A549 (cell line): ENCODE measurements at regions not wholly inside any gene's neighbourhood (a gene's known extent, or its start where the extent isn't known, plus 50 kb on each side); places are given as distances from the start of the nearest gene placed in this dataset.

Experiments used
- ATAC-seq, 2 experiments: fragments of 200-7000 bp in 1 of 2; fragments of >200 bp in 1 of 2; cut with Nextera tagmentation in 1 of 2; cut with Tn5 transposase in 1 of 2; 3 replicates each; pipeline versions ENCODE4 v1.8.0 to v1.9.1; 2018 to 2020; ENCODE audit warnings: mild to moderate bottlenecking in 1 of 2, moderate library complexity in 1 of 2
- CTCF ChIA-PET: fragments of 300-600 bp; sonication (Branson Sonifier 250); formaldehyde crosslinking; extraction: SDS; loops from one replicate; lab custom pipeline; 2021; ENCODE audit warnings: antibody characterized with exemption, inconsistent platforms; lab: Yijun Ruan, JAX
- POLR2A ChIA-PET: fragments of 350-600 bp; formaldehyde crosslinking; extraction: SDS; loops from one replicate; lab custom pipeline; 2021; ENCODE audit warnings: antibody characterized with exemption, inconsistent platforms; lab: Yijun Ruan, JAX
- DNase-seq, 2 experiments: peaks; one replicate each; pipeline versions ENCODE4 v3.0.0 to v3.0.0-alpha.2; 2011 to 2016; ENCODE audit warnings: low read depth in 1 of 2, low spot score in 1 of 2
- FAIRE-seq: peaks from 2 replicates; lab custom pipeline; 2011; peaks lifted over from hg19 to GRCh38; lab: Jason Lieb, UNC
- H3K27ac ChIP-seq, 2 experiments: fragments of >200 bp; sonication (Bioruptor Twin); formaldehyde crosslinking; 3 replicates each; pipeline ENCODE4 v1.5.1; 2016 to 2017
- H3K4me1 ChIP-seq: fragments of >200 bp; sonication (Bioruptor Twin); formaldehyde crosslinking; 3 replicates; pipeline ENCODE4 v1.6.1; 2016
- H3K4me2 ChIP-seq: fragments of >200 bp; sonication (Bioruptor Twin); formaldehyde crosslinking; 3 replicates; pipeline ENCODE4 v1.6.1; 2016
- H3K4me3 ChIP-seq: fragments of >200 bp; sonication (Bioruptor Twin); formaldehyde crosslinking; 3 replicates; pipeline ENCODE4 v1.5.1; 2016
- H3K9me3 ChIP-seq: fragments of >200 bp; sonication (Bioruptor Twin); formaldehyde crosslinking; 3 replicates; pipeline ENCODE4 v1.6.1; 2016
- ATOH8 ChIP-seq: fragments of 250-450 bp; sonication (Bioruptor Pico); IDR thresholded peaks from 2 replicates; pipeline ENCODE4 v1.5.0; 2020; ENCODE audit warnings: low read depth, mild to moderate bottlenecking, moderate library complexity
- BHLHE40 ChIP-seq: IDR thresholded peaks from 2 replicates; pipeline ENCODE4 v1.6.1; 2012; ENCODE audit warnings: low read depth, low read length, inconsistent platforms
- CEBPB ChIP-seq, 2 experiments: fragments of >200 bp in 1 of 2; sonication (Bioruptor Twin) in 1 of 2; formaldehyde crosslinking in 1 of 2; IDR thresholded peaks; 2 replicates each; pipeline ENCODE4 v1.6.1; 2012 to 2016
- CHD2 ChIP-seq: fragments of 150-350 bp; IDR thresholded peaks from 2 replicates; pipeline ENCODE4 v1.6.1; 2014; ENCODE audit warnings: low read length; ENCODE audit not compliant: partially characterized antibody
- E2F6 ChIP-seq: IDR thresholded peaks from 2 replicates; pipeline ENCODE4 v1.6.1; 2012; ENCODE audit warnings: low read depth, borderline replicate concordance
- EHF ChIP-seq: fragments of 250-450 bp; sonication (Bioruptor Pico); IDR thresholded peaks from 2 replicates; pipeline ENCODE4 v1.5.0; 2020; ENCODE audit warnings: mild to moderate bottlenecking
- EHMT2 ChIP-seq: fragments of 200-600 bp; sonication (generic); IDR thresholded peaks from 2 replicates; pipeline ENCODE4 v1.6.1; 2016; ENCODE audit warnings: antibody characterized with exemption, low read depth, mild to moderate bottlenecking, moderate library complexity
- EP300 ChIP-seq, 2 experiments: fragments of >200 bp; sonication (Bioruptor Twin); formaldehyde crosslinking; IDR thresholded peaks; 2 replicates in 1 of 2; 3 replicates in 1 of 2; pipeline ENCODE4 v1.6.1; 2016 to 2017
- FOSB ChIP-seq: fragments of 250-450 bp; sonication (Bioruptor Pico); IDR thresholded peaks from 2 replicates; pipeline ENCODE4 v1.5.0; 2020; ENCODE audit warnings: mild to moderate bottlenecking, moderate library complexity
- FOSL2 ChIP-seq, 2 experiments: fragments of 450-650 bp in 1 of 2; fragments of >200 bp in 1 of 2; sonication (Bioruptor Twin) in 1 of 2; formaldehyde crosslinking; IDR thresholded peaks; 2 replicates each; pipeline versions ENCODE4 v1.5.0 to v1.6.1; 2016 to 2020; ENCODE audit warnings: mild to moderate bottlenecking in 1 of 2, moderate library complexity in 1 of 2
- FOXS1 ChIP-seq: fragments of 250-450 bp; sonication (Bioruptor Pico); IDR thresholded peaks from 2 replicates; pipeline ENCODE4 v1.5.0; 2020; ENCODE audit warnings: mild to moderate bottlenecking, moderate library complexity
- GATA3 ChIP-seq: IDR thresholded peaks from 2 replicates; pipeline ENCODE4 v1.6.1; 2012; ENCODE audit warnings: borderline replicate concordance
- HDAC2 ChIP-seq: fragments of 200-600 bp; sonication (generic); IDR thresholded peaks from 2 replicates; pipeline ENCODE4 v1.6.1; 2016
- HEYL ChIP-seq: fragments of 250-450 bp; sonication (Bioruptor Pico); IDR thresholded peaks from 2 replicates; pipeline ENCODE4 v1.8.0; 2021; ENCODE audit warnings: mild to moderate bottlenecking, moderate library complexity
- JUNB ChIP-seq: fragments of >200 bp; sonication (Bioruptor Twin); formaldehyde crosslinking; IDR thresholded peaks from 2 replicates; pipeline ENCODE4 v1.6.1; 2016
- MYC ChIP-seq: IDR thresholded peaks from 2 replicates; pipeline ENCODE4 v1.6.1; 2012; ENCODE audit warnings: mild to moderate bottlenecking, inconsistent platforms, low read length, improper control_type of control experiment, borderline replicate concordance
- NFE2L2 ChIP-seq: fragments of 150-350 bp; conservative IDR thresholded peaks from 2 replicates; pipeline ENCODE4 v1.6.1; 2014; ENCODE audit warnings: low read length
- PBX3 ChIP-seq: IDR thresholded peaks from 2 replicates; pipeline ENCODE4 v1.6.1; 2012
- PHF8 ChIP-seq: fragments of 200-600 bp; sonication (generic); IDR thresholded peaks from 2 replicates; pipeline ENCODE4 v1.6.1; 2016; ENCODE audit warnings: low read depth, mild to moderate bottlenecking, antibody characterized with exemption, moderate library complexity, borderline replicate concordance
- POLR2A ChIP-seq: IDR thresholded peaks from 2 replicates; pipeline ENCODE4 v1.6.1; 2012; ENCODE audit warnings: mild to moderate bottlenecking, low read length
- POLR2AphosphoS2 ChIP-seq: conservative IDR thresholded peaks from 2 replicates; pipeline ENCODE4 v1.6.1; 2012; ENCODE audit warnings: low read length, improper control_type of control experiment, inconsistent platforms
- RARB ChIP-seq: fragments of 250-450 bp; sonication (Bioruptor Pico); IDR thresholded peaks from 2 replicates; pipeline ENCODE4 v1.8.0; 2021; ENCODE audit warnings: mild to moderate bottlenecking, moderate library complexity
- RCOR1 ChIP-seq: fragments of 150-350 bp; IDR thresholded peaks from 2 replicates; pipeline ENCODE4 v1.6.1; 2014; ENCODE audit warnings: antibody characterized with exemption, low read length, low read depth
- RFX5 ChIP-seq: fragments of 450-650 bp; IDR thresholded peaks from 2 replicates; pipeline ENCODE4 v1.7.1; 2014; ENCODE audit warnings: antibody characterized with exemption, mild to moderate bottlenecking, moderate library complexity
- RNF2 ChIP-seq: fragments of 200-600 bp; sonication (generic); IDR thresholded peaks from 2 replicates; pipeline ENCODE4 v1.6.1; 2016; ENCODE audit warnings: low read depth, mild to moderate bottlenecking, antibody characterized with exemption, moderate library complexity, borderline replicate concordance
- SMC3 ChIP-seq: fragments of >200 bp; sonication (Bioruptor Twin); formaldehyde crosslinking; IDR thresholded peaks from 3 replicates; pipeline ENCODE4 v1.6.1; 2018; ENCODE audit warnings: inconsistent platforms
- SREBF2 ChIP-seq: fragments of 450-650 bp; IDR thresholded peaks from 2 replicates; pipeline ENCODE4 v1.6.1; 2014; ENCODE audit warnings: mild to moderate bottlenecking, moderate library complexity
- TFCP2L1 ChIP-seq: fragments of 250-450 bp; sonication (Bioruptor Pico); IDR thresholded peaks from 2 replicates; pipeline ENCODE4 v1.5.0; 2021; ENCODE audit warnings: mild to moderate bottlenecking
- TP53 ChIP-seq: fragments of 250-450 bp; sonication (Bioruptor Pico); IDR thresholded peaks from 2 replicates; pipeline ENCODE4 v1.5.0; 2021; ENCODE audit warnings: mild to moderate bottlenecking, moderate library complexity
- ZNF302 ChIP-seq: fragments of 250-450 bp; sonication (Bioruptor Pico); IDR thresholded peaks from 2 replicates; pipeline ENCODE4 v1.9.0; 2021; ENCODE audit warnings: inconsistent platforms, mild to moderate bottlenecking, moderate library complexity
- WGBS: methylation state at CpG from one replicate; pipeline ENCODE4 v1.1.6; 2017; ENCODE audit errors: missing lambda C conversion rate; 5-methylcytosine and 5-hydroxymethylcytosine counted together

- ATAC-seq (no peak), FAIRE-seq (no peak), DNase-seq (no peak)
- H3K4me1 ChIP-seq, result no peaks in the 10 kb centered on the region
- 67% methylated on average over 7 of the region's 7 CpGs for WGBS
- no peak overlapping the region for H3K4me3 ChIP-seq
- no peak overlapping the region for H3K4me2 ChIP-seq
- H3K27ac ChIP-seq, result no peak overlapping the region
- H3K9me3 ChIP-seq, result no peaks in the 10 kb centered on the region
- ChIA-PET CTCF (no interaction called here), POLR2A (no interaction called here)
- TF ChIP-seq EHF (CRISPR knock-in tag) (no peak), FOSL2 (IDR thresholded peaks at IDR 0.05) (no peak), FOSL2 (CRISPR knock-in tag; IDR thresholded peaks at IDR 0.05) (no peak), EP300 (IDR thresholded peaks at IDR 0.05) (no peak), BHLHE40 (no peak), FOSB (no peak), CEBPB (IDR thresholded peaks at IDR 0.05) (no peak), RCOR1 (no peak), TP53 (CRISPR knock-in tag) (no peak), SMC3 (no peak), RARB (CRISPR knock-in tag) (no peak), POLR2AphosphoS2 (no peak), PBX3 (no peak), HDAC2 (no peak), FOXS1 (CRISPR knock-in tag) (no peak)
These were observed 135.3 kb upstream of the GLI2 start for GRCh38 chr2:120600335-120600734.

GRCh38 chr2:120600786-120601185 lies 134.9 kb upstream of the GLI2 start:
- ChIA-PET CTCF (no interaction called here), POLR2A (no interaction called here)
- Histone ChIP-seq H3K4me2 (no peak overlapping the region), H3K4me1 (no peaks in the 10 kb centered on the region), H3K27ac (no peak overlapping the region), H3K9me3 (no peaks in the 10 kb centered on the region), H3K4me3 (no peak overlapping the region)
- FAIRE-seq (no peak), ATAC-seq (no peak), DNase-seq (no peak)
- no peak for TF ChIP-seq NFE2L2
- TF ChIP-seq RFX5, result no peak
- no peak for TF ChIP-seq FOSL2 (IDR thresholded peaks at IDR 0.05)
- no peak for TF ChIP-seq FOSL2 (CRISPR knock-in tag; IDR thresholded peaks at IDR 0.05)
- TF ChIP-seq ATOH8 (CRISPR knock-in tag), result no peak
- 55% methylated on average over 5 of the region's 5 CpGs for WGBS

GRCh38 chr2:120601566-120601965 lies 134.1 kb upstream of the GLI2 start:
- H3K4me1 ChIP-seq, result no peaks in the 10 kb centered on the region
- ChIA-PET POLR2A (no interaction called here), CTCF (no interaction called here)
- ATAC-seq (no peak; a peak in 1 of 6 replicates), FAIRE-seq (no peak), DNase-seq (no peak)
- H3K9me3 ChIP-seq, result no peaks in the 10 kb centered on the region
- WGBS, result 73% methylated on average over 5 of the region's 9 CpGs
- no peak overlapping the region for H3K27ac ChIP-seq
- H3K4me3 ChIP-seq, result no peak overlapping the region
- H3K4me2 ChIP-seq, result no peak overlapping the region
- TF ChIP-seq JUNB (no peak), PHF8 (no peak), EP300 (IDR thresholded peaks at IDR 0.05) (no peak), EHMT2 (no peak), CHD2 (no peak), MYC (no peak), HEYL (no peak), ZNF302 (no peak), ATOH8 (CRISPR knock-in tag) (no peak), E2F6 (no peak), TFCP2L1 (CRISPR knock-in tag) (no peak), RNF2 (no peak), POLR2A (no peak), TP53 (CRISPR knock-in tag) (no peak), BHLHE40 (no peak), SREBF2 (no peak), GATA3 (no peak), POLR2AphosphoS2 (no peak)
- TF ChIP-seq, all 56 proteins: peak for 0
